Duodenal mucosa (tissue), 2 donors: ENCODE measurements at regions not wholly inside any gene's neighbourhood (a gene's known extent, or its start where the extent isn't known, plus 50 kb on each side); places are given as distances from the start of the nearest gene placed in this dataset.

Source experiments
- H3K27ac ChIP-seq: one replicate; pipeline ENCODE4 v1.7.0; 2013; ENCODE audit warnings: low read depth, low read length
- H3K27me3 ChIP-seq, 2 donors: one replicate each; pipeline ENCODE4 v1.7.0; 2013; ENCODE audit warnings: low read length in 2 of 2, control low read depth in 1 of 2; ENCODE audit not compliant: insufficient read depth in 2 of 2, control insufficient read depth in 1 of 2
- H3K36me3 ChIP-seq, 2 donors: one replicate each; pipeline ENCODE4 v1.7.0; 2013; ENCODE audit warnings: low read length in 2 of 2, control low read depth in 1 of 2; ENCODE audit not compliant: insufficient read depth in 2 of 2, control insufficient read depth in 1 of 2
- H3K4me1 ChIP-seq, 2 donors: one replicate each; pipeline ENCODE4 v1.7.0; 2013; ENCODE audit warnings: low read length in 2 of 2, control low read depth in 1 of 2; ENCODE audit not compliant: insufficient read depth in 2 of 2, control insufficient read depth in 1 of 2
- H3K4me3 ChIP-seq, 2 donors: one replicate each; pipeline ENCODE4 v1.7.0; 2013; ENCODE audit warnings: low read length in 2 of 2, low read depth in 1 of 2
- H3K9ac ChIP-seq, 2 donors: one replicate each; pipeline ENCODE4 v1.7.0; 2013; ENCODE audit warnings: low read length in 2 of 2, low read depth in 1 of 2
- H3K9me3 ChIP-seq, 2 donors: one replicate each; pipeline ENCODE4 v1.7.0; 2013; ENCODE audit warnings: low read length in 2 of 2, control low read depth in 1 of 2; ENCODE audit not compliant: control insufficient read depth in 1 of 2

DNA sequence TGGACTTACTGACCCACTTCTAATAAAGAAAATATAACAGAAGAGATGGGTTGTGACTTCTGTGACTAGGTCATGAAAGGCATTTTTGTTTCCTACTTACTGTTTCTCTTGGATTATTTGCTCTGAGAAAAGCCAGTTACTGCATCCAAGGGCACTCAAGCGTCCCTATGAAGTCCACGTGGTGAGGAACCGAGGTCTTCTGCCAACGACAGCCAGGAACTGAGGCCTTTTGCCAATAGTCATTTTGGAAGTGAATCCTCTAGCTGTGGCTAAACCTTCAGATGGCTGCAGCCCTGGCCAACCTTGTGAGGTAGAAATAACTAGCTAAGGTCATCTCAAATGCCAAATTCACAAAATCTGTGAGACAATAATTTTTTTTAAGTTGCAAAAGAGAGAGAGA is 449.8 kb upstream of the RGPD4 start:
- Histone ChIP-seq H3K9me3 (peaks cover 0 to 6% of the 10 kb centered on the region in 2 donors), H3K4me3 (no peak overlapping the region), H3K27me3 (no peaks in the 10 kb centered on the region), H3K27ac (no peak overlapping the region), H3K36me3 (no peaks in the 10 kb centered on the region), H3K4me1 (no peaks in the 10 kb centered on the region), H3K9ac (no peak overlapping the region)

DNA sequence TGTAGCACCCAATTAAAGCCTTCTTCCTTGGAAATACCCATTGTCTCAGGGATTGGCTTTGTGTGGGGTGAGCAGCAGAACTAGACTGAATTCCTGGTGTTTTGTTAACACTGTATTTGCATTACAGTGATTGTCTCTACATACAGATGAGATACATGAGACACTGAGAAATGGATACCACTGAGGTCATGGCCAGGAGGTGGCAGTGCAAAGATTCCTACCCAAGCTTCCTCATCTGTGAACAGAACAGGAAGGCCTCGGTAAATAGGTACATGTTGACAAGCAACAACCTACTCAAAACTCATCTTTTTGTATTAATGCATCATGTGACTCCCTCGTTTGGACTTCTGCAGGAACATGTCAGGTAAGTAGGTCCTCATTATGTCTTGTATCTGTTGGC is 445.8 kb upstream of the RGPD4 start:
- H3K4me3 ChIP-seq = no peak overlapping the region
- no peaks in the 10 kb centered on the region for H3K9me3 ChIP-seq

GRCh38 chr2:107383691-107384090 is 443.0 kb upstream of the RGPD4 start:
- no peak overlapping the region for H3K4me3 ChIP-seq
- no peaks in the 10 kb centered on the region for H3K36me3 ChIP-seq
- no peaks in the 10 kb centered on the region for H3K27me3 ChIP-seq
- no peak overlapping the region for H3K9ac ChIP-seq
- no peaks in the 10 kb centered on the region for H3K4me1 ChIP-seq
- H3K27ac ChIP-seq = no peak overlapping the region
- no peaks in the 10 kb centered on the region for H3K9me3 ChIP-seq

More for the DNA sequence above, 445.8 kb upstream of the RGPD4 start:
- Histone ChIP-seq H3K36me3 (no peaks in the 10 kb centered on the region), H3K27ac (no peak overlapping the region), H3K9ac (no peak overlapping the region), H3K4me1 (no peaks in the 10 kb centered on the region), H3K27me3 (no peaks in the 10 kb centered on the region)

DNA sequence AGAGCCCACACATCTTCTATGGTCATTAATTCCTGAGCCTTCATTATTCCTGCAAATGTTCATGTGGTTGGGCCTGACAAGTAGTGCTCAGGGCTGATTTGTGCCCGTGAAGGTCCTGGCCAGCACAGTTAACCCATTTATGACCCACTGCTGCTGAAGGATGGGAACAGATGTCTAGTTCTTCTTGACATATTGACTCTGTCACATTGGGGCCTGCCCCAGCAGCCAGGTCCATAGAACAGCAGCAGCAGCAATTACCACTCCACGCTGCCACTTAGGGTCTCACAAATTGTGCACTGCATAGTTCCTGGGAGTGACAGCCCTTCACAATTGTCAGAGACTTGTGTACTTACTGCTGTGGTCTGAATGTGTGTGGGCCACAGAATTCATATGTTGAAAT is 442.3 kb upstream of the RGPD4 start:
- Histone ChIP-seq H3K4me1 (no peaks in the 10 kb centered on the region), H3K9me3 (no peaks in the 10 kb centered on the region), H3K4me3 (no peak overlapping the region), H3K9ac (no peak overlapping the region), H3K27me3 (no peaks in the 10 kb centered on the region), H3K36me3 (no peaks in the 10 kb centered on the region), H3K27ac (no peak overlapping the region)

GRCh38 chr2:107385921-107386320 is 440.8 kb upstream of the RGPD4 start:
- no peak overlapping the region for H3K4me3 ChIP-seq
- H3K27me3 ChIP-seq = no peaks in the 10 kb centered on the region
- H3K36me3 ChIP-seq = no peaks in the 10 kb centered on the region
- H3K27ac ChIP-seq = no peak overlapping the region
- H3K4me1 ChIP-seq = no peaks in the 10 kb centered on the region
- H3K9me3 ChIP-seq = no peaks in the 10 kb centered on the region
- no peak overlapping the region for H3K9ac ChIP-seq

- no peaks in the 10 kb centered on the region for H3K9me3 ChIP-seq
- no peak overlapping the region for H3K4me3 ChIP-seq
- no peaks in the 10 kb centered on the region for H3K4me1 ChIP-seq
- H3K36me3 ChIP-seq = no peaks in the 10 kb centered on the region
- H3K27me3 ChIP-seq = no peaks in the 10 kb centered on the region
- H3K27ac ChIP-seq = no peak overlapping the region
- H3K9ac ChIP-seq = no peak overlapping the region
Measured at GRCh38 chr2:107392241-107392704, 434.4 kb upstream of the RGPD4 start.

DNA sequence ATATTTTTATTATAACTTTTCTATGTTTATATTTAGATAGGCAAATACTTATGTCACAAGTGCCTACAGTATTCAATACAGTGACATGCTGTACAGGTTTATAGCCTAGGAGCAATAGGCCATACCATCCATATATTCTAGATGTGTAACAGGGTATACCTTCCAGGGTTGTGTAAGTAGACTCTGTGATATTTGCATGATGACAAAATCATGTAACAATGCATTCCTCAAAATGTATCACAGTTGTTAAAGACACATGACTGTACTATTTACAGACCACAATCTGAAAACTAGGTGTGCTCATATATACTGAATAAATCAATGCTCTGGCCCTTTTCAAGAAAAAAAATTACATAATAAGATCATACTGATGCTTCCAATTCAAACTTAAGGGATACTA is 433.2 kb upstream of the RGPD4 start:
- Histone ChIP-seq H3K4me3 (no peak overlapping the region), H3K9ac (no peak overlapping the region), H3K27ac (no peak overlapping the region), H3K36me3 (no peaks in the 10 kb centered on the region), H3K27me3 (no peaks in the 10 kb centered on the region), H3K9me3 (no peaks in the 10 kb centered on the region), H3K4me1 (no peaks in the 10 kb centered on the region)

- H3K9me3 ChIP-seq = no peaks in the 10 kb centered on the region
- H3K4me1 ChIP-seq = no peaks in the 10 kb centered on the region
- H3K4me3 ChIP-seq = no peak overlapping the region
- H3K36me3 ChIP-seq = no peaks in the 10 kb centered on the region
- H3K27me3 ChIP-seq = no peaks in the 10 kb centered on the region
- H3K27ac ChIP-seq = no peak overlapping the region
- no peak overlapping the region for H3K9ac ChIP-seq
Measured at GRCh38 chr2:107398683-107399082, 428.0 kb upstream of the RGPD4 start.

DNA sequence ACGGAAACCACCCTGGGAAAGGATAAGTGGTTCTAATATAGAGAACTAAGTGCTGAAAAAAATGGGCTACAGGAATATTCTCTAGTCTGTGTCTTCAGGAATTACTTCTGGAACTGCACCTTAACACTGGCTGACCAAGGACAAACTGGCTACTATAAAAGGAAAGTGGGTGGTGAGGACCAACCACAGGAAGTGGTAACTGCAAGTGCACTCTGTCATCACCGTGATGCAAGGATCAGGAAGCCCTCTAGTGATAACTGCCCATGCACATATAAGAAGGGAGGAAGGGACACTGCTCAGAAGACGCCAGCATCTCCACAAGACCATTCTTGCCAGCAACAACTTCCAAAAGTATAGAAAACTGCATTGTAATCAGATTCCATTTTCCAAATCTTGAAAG is 424.4 kb upstream of the RGPD4 start:
- Histone ChIP-seq H3K27ac (no peak overlapping the region), H3K27me3 (no peaks in the 10 kb centered on the region), H3K36me3 (no peaks in the 10 kb centered on the region), H3K4me1 (no peaks in the 10 kb centered on the region), H3K9me3 (no peaks in the 10 kb centered on the region), H3K9ac (no peak overlapping the region), H3K4me3 (no peak overlapping the region)

- Histone ChIP-seq H3K4me1 (no peaks in the 10 kb centered on the region), H3K27ac (no peak overlapping the region), H3K36me3 (no peaks in the 10 kb centered on the region), H3K9ac (no peak overlapping the region), H3K27me3 (no peaks in the 10 kb centered on the region), H3K9me3 (no peaks in the 10 kb centered on the region), H3K4me3 (no peak overlapping the region)
Measured at GRCh38 chr2:107405261-107405660, 421.4 kb upstream of the RGPD4 start.

GRCh38 chr2:107407017-107407416 is 419.7 kb upstream of the RGPD4 start:
- H3K4me1 ChIP-seq = no peaks in the 10 kb centered on the region
- no peaks in the 10 kb centered on the region for H3K36me3 ChIP-seq
- no peak overlapping the region for H3K4me3 ChIP-seq
- no peaks in the 10 kb centered on the region for H3K27me3 ChIP-seq
- H3K9ac ChIP-seq = no peak overlapping the region
- no peaks in the 10 kb centered on the region for H3K9me3 ChIP-seq
- no peak overlapping the region for H3K27ac ChIP-seq
